GM12865 (cell line): ENCODE measurements at regions not wholly inside any gene's neighbourhood (a gene's known extent, or its start where the extent isn't known, plus 50 kb on each side); places are given as distances from the start of the nearest gene placed in this dataset.

Experiments used
- DNase-seq: peaks from one replicate; pipeline ENCODE4 v3.0.0; 2010; ENCODE audit warnings: low read depth
- H3K4me3 ChIP-seq: 2 replicates; pipeline ENCODE4 v1.5.1; 2011; ENCODE audit warnings: mild to moderate bottlenecking, low read depth, low read length, control low read depth
- TF ChIP-seq, protein P1 (sequence below): IDR thresholded peaks from 2 replicates; pipeline ENCODE4 v1.5.1; 2011; ENCODE audit warnings: low read length, control low read depth, low read depth, inconsistent platforms; ENCODE audit not compliant: insufficient read depth; ENCODE audit errors: missing control alignments

DNA sequence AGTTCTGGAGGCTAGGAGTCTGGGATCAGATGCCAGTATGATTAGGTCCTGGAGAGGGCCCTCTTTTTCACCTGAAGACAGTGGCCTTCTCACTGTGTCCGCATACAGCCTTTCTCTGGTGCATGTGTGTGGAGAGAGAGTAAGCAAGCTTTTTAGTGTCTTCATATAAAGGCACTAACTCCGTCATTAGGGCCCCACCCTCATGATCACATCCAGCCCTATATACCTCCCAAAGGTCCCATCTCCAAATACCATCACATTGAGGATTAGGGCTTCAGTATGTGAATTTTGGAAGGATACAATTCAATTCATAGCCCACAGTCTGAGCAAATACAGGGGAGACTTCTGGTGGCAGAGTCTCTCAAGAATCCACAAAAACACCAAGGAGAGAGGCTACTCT lies 176.6 kb downstream of the BACH1 start:
- TF ChIP-seq, protein P1, sequence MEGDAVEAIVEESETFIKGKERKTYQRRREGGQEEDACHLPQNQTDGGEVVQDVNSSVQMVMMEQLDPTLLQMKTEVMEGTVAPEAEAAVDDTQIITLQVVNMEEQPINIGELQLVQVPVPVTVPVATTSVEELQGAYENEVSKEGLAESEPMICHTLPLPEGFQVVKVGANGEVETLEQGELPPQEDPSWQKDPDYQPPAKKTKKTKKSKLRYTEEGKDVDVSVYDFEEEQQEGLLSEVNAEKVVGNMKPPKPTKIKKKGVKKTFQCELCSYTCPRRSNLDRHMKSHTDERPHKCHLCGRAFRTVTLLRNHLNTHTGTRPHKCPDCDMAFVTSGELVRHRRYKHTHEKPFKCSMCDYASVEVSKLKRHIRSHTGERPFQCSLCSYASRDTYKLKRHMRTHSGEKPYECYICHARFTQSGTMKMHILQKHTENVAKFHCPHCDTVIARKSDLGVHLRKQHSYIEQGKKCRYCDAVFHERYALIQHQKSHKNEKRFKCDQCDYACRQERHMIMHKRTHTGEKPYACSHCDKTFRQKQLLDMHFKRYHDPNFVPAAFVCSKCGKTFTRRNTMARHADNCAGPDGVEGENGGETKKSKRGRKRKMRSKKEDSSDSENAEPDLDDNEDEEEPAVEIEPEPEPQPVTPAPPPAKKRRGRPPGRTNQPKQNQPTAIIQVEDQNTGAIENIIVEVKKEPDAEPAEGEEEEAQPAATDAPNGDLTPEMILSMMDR: no peak
- DNase-seq: no peak
- no peak overlapping the region for H3K4me3 ChIP-seq

DNA sequence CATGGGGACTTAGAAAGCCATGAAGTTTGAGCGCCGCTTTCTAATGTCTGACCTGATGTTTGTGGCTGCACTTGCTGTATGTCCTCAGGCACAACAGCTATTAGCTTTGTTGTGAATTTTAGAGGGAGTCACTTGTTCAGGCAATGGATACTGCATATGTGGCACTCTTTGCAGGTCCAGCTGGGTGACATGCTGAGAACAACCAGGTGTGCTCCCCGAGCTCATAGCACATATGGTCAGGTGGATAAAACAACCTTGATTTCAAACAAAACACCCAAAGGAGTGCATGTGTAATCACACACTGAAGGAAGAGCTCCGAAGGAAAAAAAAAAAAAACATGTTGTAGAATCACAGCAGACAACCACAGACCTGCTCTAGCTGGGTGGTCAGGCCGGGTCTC lies 178.6 kb downstream of the BACH1 start:
- TF ChIP-seq, protein P1: no peak
- no peak overlapping the region for H3K4me3 ChIP-seq
- DNase-seq: no peak

DNA sequence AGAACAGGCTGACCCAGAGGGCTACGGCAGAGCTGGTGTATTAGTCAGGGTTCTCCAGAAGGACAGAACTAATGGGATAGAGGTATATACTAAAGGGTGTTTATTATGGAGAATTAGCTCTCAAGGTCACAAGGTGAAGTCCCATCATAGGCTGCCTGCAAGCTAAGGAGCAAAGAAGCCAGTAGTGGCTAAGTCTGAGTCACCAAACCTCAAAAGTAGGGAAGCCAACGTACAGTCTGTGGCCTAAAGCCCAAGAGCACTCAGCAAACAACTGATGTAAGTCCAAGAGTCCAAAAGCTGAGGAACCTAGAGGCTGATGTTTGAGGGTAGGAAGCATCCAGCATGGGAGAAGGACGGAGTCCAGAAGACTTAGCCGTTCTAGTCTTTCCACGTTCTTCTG lies 179.2 kb downstream of the BACH1 start:
- no peak overlapping the region for H3K4me3 ChIP-seq
- DNase-seq: no peak
- TF ChIP-seq, protein P1: no peak

DNA sequence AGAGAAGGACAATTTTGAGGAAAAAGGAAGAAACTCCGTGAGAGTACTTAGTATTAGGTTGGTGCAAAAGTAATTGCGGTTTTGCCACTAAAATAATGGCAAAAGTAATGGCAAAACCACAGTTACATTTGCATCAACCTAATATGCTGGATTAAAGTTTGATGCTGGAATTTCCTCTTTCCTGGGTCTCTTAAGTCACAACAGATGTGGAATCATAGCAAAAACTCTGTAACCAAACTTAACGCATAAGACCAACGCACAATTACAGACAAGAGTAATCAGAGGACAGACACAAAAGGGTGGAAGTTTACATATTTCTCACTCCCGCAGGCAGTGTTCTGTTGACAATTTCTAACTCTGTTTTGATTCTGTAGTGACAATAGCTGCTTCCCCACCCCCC lies 182.4 kb downstream of the BACH1 start:
- H3K4me3 ChIP-seq: no peak overlapping the region
- no peak for DNase-seq
- TF ChIP-seq, protein P1: no peak

DNA sequence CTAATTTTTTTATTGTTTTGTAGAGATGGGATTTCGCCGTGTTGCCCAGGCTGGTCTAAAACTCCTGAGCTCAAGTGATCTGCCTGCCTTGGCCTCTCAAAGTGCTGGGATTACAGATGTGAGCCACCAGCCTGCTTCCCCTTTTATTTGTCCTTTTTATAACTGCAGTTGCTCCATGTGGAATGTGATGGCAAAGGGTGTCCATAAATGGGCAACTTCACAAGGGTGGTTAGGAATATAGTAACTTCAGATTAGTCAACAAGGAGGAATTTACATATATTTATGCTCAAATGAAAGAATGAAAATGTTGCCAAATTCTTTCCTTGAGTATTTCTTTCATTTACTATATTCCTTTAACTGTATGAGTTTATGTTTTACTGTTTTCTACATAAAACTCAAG lies 182.9 kb downstream of the BACH1 start:
- H3K4me3 ChIP-seq: no peak overlapping the region
- TF ChIP-seq, protein P1: no peak
- no peak for DNase-seq

DNA sequence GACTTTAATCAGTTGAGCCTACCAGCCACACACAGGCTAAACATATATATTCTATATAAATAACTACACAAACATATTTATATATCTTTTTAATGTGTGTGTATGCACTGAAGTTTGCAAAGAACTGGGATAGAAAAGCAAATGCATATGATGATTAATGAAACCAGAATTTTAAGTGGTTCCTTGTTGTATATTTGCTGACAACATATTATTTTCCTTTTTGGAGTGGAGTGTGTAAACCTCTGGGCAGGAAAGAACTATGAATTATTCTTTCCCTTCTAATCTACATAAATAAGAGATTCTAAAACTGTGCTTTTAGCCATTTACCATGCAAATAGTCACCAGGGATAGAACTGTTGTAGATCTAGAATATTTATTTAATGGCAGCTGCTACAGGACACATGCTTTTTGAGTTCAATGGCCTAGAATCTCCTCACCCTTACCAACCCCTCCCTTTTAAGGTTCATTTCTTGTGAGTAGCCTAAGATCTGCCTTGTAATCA lies 187.6 kb downstream of the BACH1 start:
- no peak overlapping the region for H3K4me3 ChIP-seq
- TF ChIP-seq, protein P1: no peak
- DNase-seq: no peak
